ENCODE measurements at regions not wholly inside any gene's neighbourhood (a gene's known extent, or its start where the extent isn't known, plus 50 kb on each side); places are given as distances from the start of the nearest gene placed in this dataset.

DNA sequence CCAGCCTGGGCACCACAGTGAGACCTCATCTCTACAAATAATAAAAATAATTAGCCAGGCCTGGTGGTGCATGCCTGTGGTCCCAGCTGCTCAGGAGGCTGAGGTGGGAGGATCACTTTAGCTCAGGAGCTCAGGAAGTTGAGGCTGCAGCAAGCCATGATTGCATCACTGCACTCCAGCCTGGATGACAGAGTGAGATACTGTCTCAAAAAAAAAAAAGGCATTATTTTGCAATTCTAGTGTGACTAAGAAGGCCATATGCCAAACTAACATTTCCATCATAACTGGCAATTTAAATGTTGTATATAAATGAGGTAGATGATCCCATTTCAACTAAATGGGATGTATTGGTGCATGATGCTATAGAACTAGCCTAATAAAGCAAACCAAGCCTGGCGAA, 632.8 kb upstream of the KLF12 start:
- DNase-seq (ENCODE audit: low read depth, low spot score) (no peak), FAIRE-seq (no peak), ATAC-seq (no peak)
- CTCF ChIA-PET = no interaction called here
- H3K79me2 ChIP-seq (ENCODE audit: control insufficient read depth, insufficient read depth, low read length) = no peaks in the 10 kb centered on the region
- H4K20me1 ChIP-seq (ENCODE audit: control insufficient read depth, insufficient read depth) = no peaks in the 10 kb centered on the region
- WGBS (ENCODE audit: insufficient coverage, insufficient replicate concordance, low lambda C conversion rate, missing lambda C conversion rate) = 0% methylated on average over 1 of the region's 1 CpG
- H3K9me3 ChIP-seq (replicated peaks; ENCODE audit: control insufficient read depth, insufficient read depth, low read length) = no peaks in the 10 kb centered on the region
- no peak overlapping the region for H2AFZ ChIP-seq (ENCODE audit: control insufficient read depth, low read depth, low read length)
- no peaks in the 10 kb centered on the region for H3K4me1 ChIP-seq (ENCODE audit: control insufficient read depth, insufficient read depth, low read length)
- in situ Hi-C loops (cut with MboI) (no loop called here), intact Hi-C loops (cut with micrococcal nuclease; ENCODE audit: unreplicated experiment) (no loop called here)
- RAD21 ChIA-PET (ENCODE audit: unreplicated experiment) = interaction anchor here (2.1 kb wide), 1 partner anchor 453 kb away, joined by 5 read pairs; no protein-coding TSS in a partner anchor
- SMC1A ChIA-PET (ENCODE audit: uncharacterized antibody, unreplicated experiment) = interaction anchor here (0.6 kb wide), 1 partner anchor 422 kb away, joined by 3 read pairs; no protein-coding TSS in a partner anchor
- no peak overlapping the region for H3K4me3 ChIP-seq
- H3K36me3 ChIP-seq (ENCODE audit: control insufficient read depth in 2 of 2, insufficient read depth in 2 of 2, low read length in 1 of 2) = no peaks in the 10 kb centered on the region
- no TSS peak for BruUV-seq (replicated peaks)
- H3K27me3 ChIP-seq (replicated peaks in 1 of 2; ENCODE audit: control insufficient read depth in 2 of 2, insufficient read depth in 2 of 2, low read length in 1 of 2) = no peaks in the 10 kb centered on the region
- POLR2A ChIA-PET = no interaction called here
- no peak overlapping the region for H3K27ac ChIP-seq (ENCODE audit: control insufficient read depth, insufficient read depth)
- H3K4me2 ChIP-seq (ENCODE audit: control insufficient read depth, insufficient read depth) = no peak overlapping the region
- H3K9ac ChIP-seq (ENCODE audit: control insufficient read depth, insufficient read depth, low read length) = no peak overlapping the region
- TF ChIP-seq, protein P1, sequence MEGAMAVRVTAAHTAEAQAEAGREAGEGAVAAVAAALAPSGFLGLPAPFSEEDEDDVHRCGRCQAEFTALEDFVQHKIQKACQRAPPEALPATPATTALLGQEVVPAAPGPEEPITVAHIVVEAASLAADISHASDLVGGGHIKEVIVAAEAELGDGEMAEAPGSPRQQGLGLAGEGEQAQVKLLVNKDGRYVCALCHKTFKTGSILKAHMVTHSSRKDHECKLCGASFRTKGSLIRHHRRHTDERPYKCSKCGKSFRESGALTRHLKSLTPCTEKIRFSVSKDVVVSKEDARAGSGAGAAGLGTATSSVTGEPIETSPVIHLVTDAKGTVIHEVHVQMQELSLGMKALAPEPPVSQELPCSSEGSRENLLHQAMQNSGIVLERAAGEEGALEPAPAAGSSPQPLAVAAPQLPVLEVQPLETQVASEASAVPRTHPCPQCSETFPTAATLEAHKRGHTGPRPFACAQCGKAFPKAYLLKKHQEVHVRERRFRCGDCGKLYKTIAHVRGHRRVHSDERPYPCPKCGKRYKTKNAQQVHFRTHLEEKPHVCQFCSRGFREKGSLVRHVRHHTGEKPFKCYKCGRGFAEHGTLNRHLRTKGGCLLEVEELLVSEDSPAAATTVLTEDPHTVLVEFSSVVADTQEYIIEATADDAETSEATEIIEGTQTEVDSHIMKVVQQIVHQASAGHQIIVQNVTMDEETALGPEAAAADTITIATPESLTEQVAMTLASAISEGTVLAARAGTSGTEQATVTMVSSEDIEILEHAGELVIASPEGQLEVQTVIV (IDR thresholded peaks at IDR 0.05; ENCODE audit: borderline replicate concordance, partially characterized antibody) = no peak
- TF ChIP-seq, protein P2, sequence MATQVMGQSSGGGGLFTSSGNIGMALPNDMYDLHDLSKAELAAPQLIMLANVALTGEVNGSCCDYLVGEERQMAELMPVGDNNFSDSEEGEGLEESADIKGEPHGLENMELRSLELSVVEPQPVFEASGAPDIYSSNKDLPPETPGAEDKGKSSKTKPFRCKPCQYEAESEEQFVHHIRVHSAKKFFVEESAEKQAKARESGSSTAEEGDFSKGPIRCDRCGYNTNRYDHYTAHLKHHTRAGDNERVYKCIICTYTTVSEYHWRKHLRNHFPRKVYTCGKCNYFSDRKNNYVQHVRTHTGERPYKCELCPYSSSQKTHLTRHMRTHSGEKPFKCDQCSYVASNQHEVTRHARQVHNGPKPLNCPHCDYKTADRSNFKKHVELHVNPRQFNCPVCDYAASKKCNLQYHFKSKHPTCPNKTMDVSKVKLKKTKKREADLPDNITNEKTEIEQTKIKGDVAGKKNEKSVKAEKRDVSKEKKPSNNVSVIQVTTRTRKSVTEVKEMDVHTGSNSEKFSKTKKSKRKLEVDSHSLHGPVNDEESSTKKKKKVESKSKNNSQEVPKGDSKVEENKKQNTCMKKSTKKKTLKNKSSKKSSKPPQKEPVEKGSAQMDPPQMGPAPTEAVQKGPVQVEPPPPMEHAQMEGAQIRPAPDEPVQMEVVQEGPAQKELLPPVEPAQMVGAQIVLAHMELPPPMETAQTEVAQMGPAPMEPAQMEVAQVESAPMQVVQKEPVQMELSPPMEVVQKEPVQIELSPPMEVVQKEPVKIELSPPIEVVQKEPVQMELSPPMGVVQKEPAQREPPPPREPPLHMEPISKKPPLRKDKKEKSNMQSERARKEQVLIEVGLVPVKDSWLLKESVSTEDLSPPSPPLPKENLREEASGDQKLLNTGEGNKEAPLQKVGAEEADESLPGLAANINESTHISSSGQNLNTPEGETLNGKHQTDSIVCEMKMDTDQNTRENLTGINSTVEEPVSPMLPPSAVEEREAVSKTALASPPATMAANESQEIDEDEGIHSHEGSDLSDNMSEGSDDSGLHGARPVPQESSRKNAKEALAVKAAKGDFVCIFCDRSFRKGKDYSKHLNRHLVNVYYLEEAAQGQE (IDR thresholded peaks at IDR 0.05; ENCODE audit: low read depth, low read length) = no peak
- TF ChIP-seq, protein P3, sequence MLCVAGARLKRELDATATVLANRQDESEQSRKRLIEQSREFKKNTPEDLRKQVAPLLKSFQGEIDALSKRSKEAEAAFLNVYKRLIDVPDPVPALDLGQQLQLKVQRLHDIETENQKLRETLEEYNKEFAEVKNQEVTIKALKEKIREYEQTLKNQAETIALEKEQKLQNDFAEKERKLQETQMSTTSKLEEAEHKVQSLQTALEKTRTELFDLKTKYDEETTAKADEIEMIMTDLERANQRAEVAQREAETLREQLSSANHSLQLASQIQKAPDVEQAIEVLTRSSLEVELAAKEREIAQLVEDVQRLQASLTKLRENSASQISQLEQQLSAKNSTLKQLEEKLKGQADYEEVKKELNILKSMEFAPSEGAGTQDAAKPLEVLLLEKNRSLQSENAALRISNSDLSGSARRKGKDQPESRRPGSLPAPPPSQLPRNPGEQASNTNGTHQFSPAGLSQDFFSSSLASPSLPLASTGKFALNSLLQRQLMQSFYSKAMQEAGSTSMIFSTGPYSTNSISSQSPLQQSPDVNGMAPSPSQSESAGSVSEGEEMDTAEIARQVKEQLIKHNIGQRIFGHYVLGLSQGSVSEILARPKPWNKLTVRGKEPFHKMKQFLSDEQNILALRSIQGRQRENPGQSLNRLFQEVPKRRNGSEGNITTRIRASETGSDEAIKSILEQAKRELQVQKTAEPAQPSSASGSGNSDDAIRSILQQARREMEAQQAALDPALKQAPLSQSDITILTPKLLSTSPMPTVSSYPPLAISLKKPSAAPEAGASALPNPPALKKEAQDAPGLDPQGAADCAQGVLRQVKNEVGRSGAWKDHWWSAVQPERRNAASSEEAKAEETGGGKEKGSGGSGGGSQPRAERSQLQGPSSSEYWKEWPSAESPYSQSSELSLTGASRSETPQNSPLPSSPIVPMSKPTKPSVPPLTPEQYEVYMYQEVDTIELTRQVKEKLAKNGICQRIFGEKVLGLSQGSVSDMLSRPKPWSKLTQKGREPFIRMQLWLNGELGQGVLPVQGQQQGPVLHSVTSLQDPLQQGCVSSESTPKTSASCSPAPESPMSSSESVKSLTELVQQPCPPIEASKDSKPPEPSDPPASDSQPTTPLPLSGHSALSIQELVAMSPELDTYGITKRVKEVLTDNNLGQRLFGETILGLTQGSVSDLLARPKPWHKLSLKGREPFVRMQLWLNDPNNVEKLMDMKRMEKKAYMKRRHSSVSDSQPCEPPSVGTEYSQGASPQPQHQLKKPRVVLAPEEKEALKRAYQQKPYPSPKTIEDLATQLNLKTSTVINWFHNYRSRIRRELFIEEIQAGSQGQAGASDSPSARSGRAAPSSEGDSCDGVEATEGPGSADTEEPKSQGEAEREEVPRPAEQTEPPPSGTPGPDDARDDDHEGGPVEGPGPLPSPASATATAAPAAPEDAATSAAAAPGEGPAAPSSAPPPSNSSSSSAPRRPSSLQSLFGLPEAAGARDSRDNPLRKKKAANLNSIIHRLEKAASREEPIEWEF (IDR thresholded peaks at IDR 0.05; ENCODE audit: insufficient replicate concordance, low read depth, low read length) = no peak
- TF ChIP-seq RAD51 (IDR thresholded peaks at IDR 0.05) (no peak), HDAC6 (IDR thresholded peaks at IDR 0.05; ENCODE audit: unreplicated experiment) (no peak), BRCA1 (IDR thresholded peaks at IDR 0.05; ENCODE audit: low read depth, low read length) (no peak), KLF5 (IDR thresholded peaks at IDR 0.05; ENCODE audit: partially characterized antibody) (no peak), BHLHE40 (IDR thresholded peaks at IDR 0.05; ENCODE audit: borderline replicate concordance in 1 of 2, low read depth in 2 of 2, low read length in 1 of 2) (no peak), MYC (IDR thresholded peaks at IDR 0.05; ENCODE audit: insufficient read depth, insufficient read length, insufficient replicate concordance, low read length, severe bottlenecking) (no peak)
- TF ChIP-seq, protein P4, sequence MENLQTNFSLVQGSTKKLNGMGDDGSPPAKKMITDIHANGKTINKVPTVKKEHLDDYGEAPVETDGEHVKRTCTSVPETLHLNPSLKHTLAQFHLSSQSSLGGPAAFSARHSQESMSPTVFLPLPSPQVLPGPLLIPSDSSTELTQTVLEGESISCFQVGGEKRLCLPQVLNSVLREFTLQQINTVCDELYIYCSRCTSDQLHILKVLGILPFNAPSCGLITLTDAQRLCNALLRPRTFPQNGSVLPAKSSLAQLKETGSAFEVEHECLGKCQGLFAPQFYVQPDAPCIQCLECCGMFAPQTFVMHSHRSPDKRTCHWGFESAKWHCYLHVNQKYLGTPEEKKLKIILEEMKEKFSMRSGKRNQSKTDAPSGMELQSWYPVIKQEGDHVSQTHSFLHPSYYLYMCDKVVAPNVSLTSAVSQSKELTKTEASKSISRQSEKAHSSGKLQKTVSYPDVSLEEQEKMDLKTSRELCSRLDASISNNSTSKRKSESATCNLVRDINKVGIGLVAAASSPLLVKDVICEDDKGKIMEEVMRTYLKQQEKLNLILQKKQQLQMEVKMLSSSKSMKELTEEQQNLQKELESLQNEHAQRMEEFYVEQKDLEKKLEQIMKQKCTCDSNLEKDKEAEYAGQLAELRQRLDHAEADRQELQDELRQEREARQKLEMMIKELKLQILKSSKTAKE (IDR thresholded peaks at IDR 0.05; ENCODE audit: low read depth, poor library complexity, severe bottlenecking) = no peak
